HEK293T (cell line): ENCODE measurements at regions not wholly inside any gene's neighbourhood (a gene's known extent, or its start where the extent isn't known, plus 50 kb on each side); places are given as distances from the start of the nearest gene placed in this dataset.

Experiments
- ARNT ChIP-seq: fragments of 450-650 bp; IDR thresholded peaks from 2 replicates; pipeline ENCODE4 v1.6.1; 2017; ENCODE audit warnings: mild to moderate bottlenecking
- ELF4 ChIP-seq: fragments of 450-650 bp; IDR thresholded peaks from 2 replicates; pipeline ENCODE4 v1.6.1; 2017; ENCODE audit warnings: antibody characterized with exemption
- HDGF ChIP-seq: fragments of 450-650 bp; IDR thresholded peaks from 2 replicates; pipeline ENCODE4 v1.6.1; 2017; ENCODE audit warnings: antibody characterized with exemption, borderline replicate concordance
- SUZ12 ChIP-seq: fragments of 450-650 bp; IDR thresholded peaks from 2 replicates; pipeline ENCODE4 v1.6.1; 2016; ENCODE audit warnings: mild to moderate bottlenecking
- TARDBP ChIP-seq: fragments of 450-650 bp; IDR thresholded peaks from 2 replicates; pipeline ENCODE4 v1.6.1; 2016
- ZNF384 ChIP-seq: fragments of 450-650 bp; IDR thresholded peaks from 2 replicates; pipeline ENCODE4 v1.6.1; 2016

- TF ChIP-seq HDGF (no peak), ELF4 (no peak), SUZ12 (no peak), TARDBP (no peak), ZNF384 (no peak), ARNT (no peak)
Measured at GRCh38 chr17:52470553-52470952, 312.0 kb upstream of the CA10 start.
